Thoracic aorta (tissue), 2 donors: ENCODE measurements at regions not wholly inside any gene's neighbourhood (a gene's known extent, or its start where the extent isn't known, plus 50 kb on each side); places are given as distances from the start of the nearest gene placed in this dataset.

Experiments used
- ATAC-seq: fragments of 150-250 bp; one replicate; pipeline ENCODE4 v1.8.0; 2017; ENCODE audit warnings: low read depth; ENCODE audit not compliant: insufficient number of reproducible peaks, low FRiP score
- DNase-seq: peaks from one replicate; pipeline ENCODE4 v3.0.0-alpha.2; 2020; ENCODE audit warnings: low spot score
- H3K27ac ChIP-seq, 2 donors: fragments of 200-600 bp; sonication (generic); 1 replicate in 1 of 2; 2 replicates in 1 of 2; pipeline ENCODE4 v1.5.1; 2016; ENCODE audit warnings: mild to moderate bottlenecking in 2 of 2, moderate library complexity in 2 of 2
- H3K27me3 ChIP-seq: fragments of 200-600 bp; sonication (generic); replicated peaks from 2 replicates; pipeline ENCODE4 v1.6.0; 2016; ENCODE audit warnings: mild to moderate bottlenecking; ENCODE audit not compliant: insufficient read depth
- H3K36me3 ChIP-seq: fragments of 200-600 bp; sonication (generic); one replicate; pipeline ENCODE4 v1.5.1; 2016
- H3K4me1 ChIP-seq, 2 donors: fragments of 200-600 bp; sonication (generic); 1 replicate in 1 of 2; 2 replicates in 1 of 2; pipeline versions ENCODE4 v1.5.1 to v1.6.0; 2016; ENCODE audit warnings: low read depth in 2 of 2, mild to moderate bottlenecking in 1 of 2; ENCODE audit not compliant: control insufficient read depth in 1 of 2
- H3K4me3 ChIP-seq: fragments of 200-600 bp; sonication (generic); 2 replicates; pipeline ENCODE4 v1.5.1; 2016; ENCODE audit warnings: mild to moderate bottlenecking
- H3K9me3 ChIP-seq: fragments of 200-600 bp; sonication (generic); 2 replicates; pipeline ENCODE4 v1.5.1; 2016
- CTCF ChIP-seq: fragments of 200-600 bp; sonication (generic); IDR thresholded peaks from one replicate; pipeline ENCODE4 v1.5.1; 2019; ENCODE audit warnings: antibody characterized with exemption

DNA sequence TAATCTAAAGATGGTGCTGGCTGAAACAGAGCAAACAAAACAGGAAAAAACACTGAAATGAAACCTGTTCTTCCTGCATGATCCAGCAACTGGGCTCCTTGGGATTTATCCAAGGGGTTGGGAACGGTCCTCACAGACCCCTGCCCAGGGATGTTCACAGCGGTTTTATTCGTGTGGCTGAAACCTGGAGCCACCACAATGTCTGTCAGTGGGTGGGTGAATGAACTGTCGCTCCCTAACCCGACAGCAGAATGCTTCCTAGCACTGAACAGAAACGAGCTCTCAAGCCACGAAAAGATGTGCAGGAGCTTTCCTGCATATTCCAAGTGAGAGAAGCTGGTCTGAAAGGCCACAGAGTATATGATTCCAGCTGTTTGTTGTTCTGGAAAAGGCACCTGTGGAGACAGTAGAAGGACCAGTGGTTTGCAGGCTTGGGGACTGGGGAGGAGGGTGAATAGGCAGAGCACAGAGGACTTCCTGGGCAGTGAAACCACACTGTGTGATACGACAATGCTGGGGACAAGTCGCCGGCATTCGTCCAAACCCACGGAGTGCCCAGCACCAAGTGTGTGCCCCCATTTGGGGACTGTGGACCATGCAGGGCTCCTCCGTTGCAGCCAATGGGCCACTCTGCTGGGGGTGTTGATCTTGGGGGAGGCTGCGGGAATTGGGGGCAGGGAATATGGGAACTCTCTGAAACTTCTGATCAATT is 73.9 kb downstream of the TEX29 start:
- H3K36me3 ChIP-seq, result no peaks in the 10 kb centered on the region
- H3K27ac ChIP-seq, result no peak overlapping the region
- H3K4me1 ChIP-seq, result no peaks in the 10 kb centered on the region
- H3K9me3 ChIP-seq, result no peaks in the 10 kb centered on the region
- no peaks in the 10 kb centered on the region for H3K27me3 ChIP-seq
- H3K4me3 ChIP-seq, result no peak overlapping the region
- TF ChIP-seq CTCF, result no peak
- DNase-seq (no peak), ATAC-seq (no peak)

DNA sequence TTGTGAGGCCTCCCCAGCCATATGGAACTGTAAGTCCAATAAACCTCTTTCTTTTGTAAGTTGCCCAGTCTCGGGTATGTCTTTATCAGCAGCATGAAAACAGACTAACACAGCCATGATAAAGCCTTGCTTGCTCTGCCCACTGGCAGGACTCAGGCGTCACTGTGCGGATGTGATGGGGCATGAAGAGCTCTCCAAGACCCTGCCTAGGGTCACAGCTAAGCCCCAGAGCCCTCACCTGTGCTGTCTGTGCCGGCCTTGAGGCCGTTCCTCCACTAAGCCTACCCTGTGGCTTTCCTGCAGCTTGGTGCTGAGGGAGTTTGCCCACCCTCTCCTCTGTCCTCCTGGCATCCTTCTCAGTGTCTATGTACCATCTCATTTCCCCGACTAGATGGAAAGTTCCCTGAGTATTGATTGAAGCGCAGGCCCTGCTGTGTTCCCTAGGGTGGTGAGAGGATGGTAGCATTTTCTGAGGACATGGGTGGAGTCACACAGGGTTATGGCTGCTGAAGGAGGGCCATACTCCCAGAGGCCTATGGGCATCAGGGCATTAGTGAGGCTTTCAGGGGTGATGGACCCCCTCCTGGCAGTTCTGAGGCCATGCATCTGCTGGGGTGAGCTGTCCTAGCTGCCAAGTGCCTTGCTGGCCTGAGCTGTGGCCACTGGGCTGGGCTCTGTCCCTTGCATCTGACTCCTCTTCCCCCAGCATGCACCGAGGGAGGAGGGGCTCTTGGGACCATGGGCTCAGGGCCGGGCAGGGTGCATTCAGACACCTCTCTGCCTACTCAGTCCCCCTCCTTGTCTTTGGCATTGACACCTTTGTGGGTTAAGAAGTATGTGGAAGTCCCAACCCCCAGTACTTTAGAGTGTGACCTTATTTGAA is 75.3 kb downstream of the TEX29 start:
- H3K9me3 ChIP-seq, result no peaks in the 10 kb centered on the region
- TF ChIP-seq CTCF, result no peak
- no peak overlapping the region for H3K27ac ChIP-seq
- no peaks in the 10 kb centered on the region for H3K36me3 ChIP-seq
- H3K27me3 ChIP-seq, result no peaks in the 10 kb centered on the region
- H3K4me3 ChIP-seq, result no peak overlapping the region
- no peaks in the 10 kb centered on the region for H3K4me1 ChIP-seq
- ATAC-seq (no peak), DNase-seq (no peak)

- ATAC-seq (no peak), DNase-seq (no peak)
- no peak for TF ChIP-seq CTCF
- Histone ChIP-seq H3K9me3 (no peaks in the 10 kb centered on the region), H3K36me3 (no peaks in the 10 kb centered on the region), H3K27me3 (no peaks in the 10 kb centered on the region), H3K27ac (no peak overlapping the region), H3K4me3 (no peak overlapping the region), H3K4me1 (no peaks in the 10 kb centered on the region)
Measured at GRCh38 chr13:111396457-111396856, 76.0 kb downstream of the TEX29 start.

GRCh38 chr13:111397202-111397880 is 76.9 kb downstream of the TEX29 start:
- TF ChIP-seq CTCF, result no peak
- DNase-seq, result no peak

DNA sequence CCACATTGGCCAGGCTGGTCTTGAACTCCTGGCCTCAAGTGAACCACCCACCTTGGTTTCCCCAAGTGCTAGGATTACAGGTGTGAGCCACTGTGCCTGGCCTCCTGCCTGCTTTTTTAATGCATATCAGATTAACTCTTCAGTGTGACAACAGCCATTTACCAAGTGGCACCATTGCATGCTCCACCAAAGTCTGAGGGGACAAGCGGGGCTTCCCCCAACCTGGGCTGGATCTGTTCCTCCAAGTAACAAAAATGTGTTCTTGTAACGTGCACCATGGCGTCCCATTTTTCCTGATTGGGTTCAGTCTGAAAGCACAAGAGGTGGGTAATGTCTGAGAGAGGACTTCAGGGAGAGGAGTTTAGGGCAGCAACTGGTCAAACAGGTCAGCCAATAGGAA is 77.8 kb downstream of the TEX29 start:
- no peak overlapping the region for H3K4me3 ChIP-seq
- no peaks in the 10 kb centered on the region for H3K4me1 ChIP-seq
- H3K27me3 ChIP-seq, result no peaks in the 10 kb centered on the region
- no peaks in the 10 kb centered on the region for H3K9me3 ChIP-seq
- no peak overlapping the region for H3K27ac ChIP-seq
- DNase-seq, result no peak
- ATAC-seq, result no peak
- no peaks in the 10 kb centered on the region for H3K36me3 ChIP-seq
- TF ChIP-seq CTCF, result no peak

More at GRCh38 chr13:111397202-111397880, 76.9 kb downstream of the TEX29 start:
- no peaks in the 10 kb centered on the region for H3K9me3 ChIP-seq
- no peaks in the 10 kb centered on the region for H3K4me1 ChIP-seq
- H3K4me3 ChIP-seq, result no peak overlapping the region
- no peaks in the 10 kb centered on the region for H3K36me3 ChIP-seq
- no peaks in the 10 kb centered on the region for H3K27me3 ChIP-seq
- no peak for ATAC-seq
- H3K27ac ChIP-seq, result no peak overlapping the region
